OCI-LY1 (cell line): ENCODE measurements at regions not wholly inside any gene's neighbourhood (a gene's known extent, or its start where the extent isn't known, plus 50 kb on each side); places are given as distances from the start of the nearest gene placed in this dataset.
A peak's percentile ranks its signal among the peaks of the same experiment; 100 is the strongest.

ENCODE experiments used
- CTCF ChIP-seq: fragments of 200-600 bp; sonication (generic), shearing (Covaris generic); IDR thresholded peaks from 2 replicates; pipeline ENCODE4 v1.5.1; 2017; ENCODE audit warnings: mild to moderate bottlenecking, antibody characterized with exemption, low read length, moderate library complexity, mixed read lengths
- EZH2 ChIP-seq: fragments of 200-600 bp; sonication (generic), shearing (Covaris generic); IDR thresholded peaks from 2 replicates; pipeline ENCODE4 v1.8.0; 2017; ENCODE audit warnings: borderline replicate concordance, mixed run types, mild to moderate bottlenecking, antibody characterized with exemption, low read length, moderate library complexity, mixed read lengths

- TF ChIP-seq CTCF (peak; percentile 83), EZH2 (no peak)
Measured at GRCh38 chr14:40280652-40281051, 848.4 kb upstream of the FBXO33 start.
